ENCODE measurements at regions not wholly inside any gene's neighbourhood (a gene's known extent, or its start where the extent isn't known, plus 50 kb on each side); places are given as distances from the start of the nearest gene placed in this dataset.

GRCh38 chr15:35622641-35623340 is 76.8 kb upstream of the DPH6 start:
- no peak for ATAC-seq (ENCODE audit: low read depth)
- in situ Hi-C loops (cut with MboI; ENCODE audit: low sequenced_read_pairs) (no loop called here), dilution Hi-C loops (cut with HindIII; ENCODE audit: low sequenced_read_pairs, unreplicated experiment) (no loop called here), intact Hi-C loops (cut with micrococcal nuclease) (no loop called here)
- no peak overlapping the region for H2AK5ac ChIP-seq (ENCODE audit: low read depth, low read length)
- H3K4me2 ChIP-seq (ENCODE audit: low read depth, low read length), result no peak overlapping the region
- H4K91ac ChIP-seq (ENCODE audit: insufficient read depth, low read depth, low read length), result no peak overlapping the region
- no peak overlapping the region for H3K4me3 ChIP-seq (ENCODE audit: insufficient read depth, low read depth, low read length)
- no peaks in the 10 kb centered on the region for H4K20me1 ChIP-seq (ENCODE audit: insufficient read depth, low read length)
- no CpG with 5 or more reads among the region's 6 CpGs for WGBS, 2 experiments (ENCODE audit: extremely low coverage in 2 of 2, insufficient read length in 1 of 2)
- peaks cover 11% of the 10 kb centered on the region for H3K4me1 ChIP-seq (ENCODE audit: control insufficient read depth, insufficient read depth, low read length)
- no peaks in the 10 kb centered on the region for H3K36me3 ChIP-seq (ENCODE audit: control insufficient read depth, insufficient read depth, low read length)
- BruUV-seq (replicated peaks), result no TSS peak
- ChIA-PET CTCF (interaction anchor here (0.8 kb wide), 1 partner anchor 19 kb away, joined by 3 read pairs; no protein-coding TSS in a partner anchor), POLR2A (ENCODE audit: unreplicated experiment) (no interaction called here)
- no peaks in the 10 kb centered on the region for H3K79me1 ChIP-seq (ENCODE audit: low read depth in 1 of 2, low read length in 2 of 2)
- H3K9me1 ChIP-seq (ENCODE audit: insufficient read depth, low read length), result no peaks in the 10 kb centered on the region; the same call in 1 of the 2 replicates
- H3K9ac ChIP-seq (ENCODE audit: low read depth, low read length), result no peak overlapping the region
- no peak overlapping the region; the same call in 2 of the 3 replicates for H2BK15ac ChIP-seq (ENCODE audit: low read depth, low read length)
- H3K27me3 ChIP-seq (ENCODE audit: control insufficient read depth, insufficient read depth, low read length), result no peaks in the 10 kb centered on the region
- H3K27ac ChIP-seq (ENCODE audit: insufficient read depth, low read length), result no peak overlapping the region
- TF ChIP-seq FOS (IDR thresholded peaks at IDR 0.05; ENCODE audit: low read depth, low read length) (no peak), ELK1 (IDR thresholded peaks at IDR 0.05; ENCODE audit: borderline replicate concordance, low read depth, low read length) (no peak), RCOR1 (IDR thresholded peaks at IDR 0.05; ENCODE audit: insufficient replicate concordance, low read length) (no peak), RFX5 (IDR thresholded peaks at IDR 0.05; ENCODE audit: low read depth, low read length) (no peak), USF2 (IDR thresholded peaks at IDR 0.05; ENCODE audit: low read depth, low read length) (no peak), CHD1 (IDR thresholded peaks at IDR 0.05; ENCODE audit: low read depth, low read length) (no peak), CTCF (conservative IDR thresholded peaks at IDR 0.05; ENCODE audit: low read depth, low read length) (no peak), POLR2A (IDR thresholded peaks at IDR 0.05; ENCODE audit: low read depth, low read length) (no peak), RAD21 (IDR thresholded peaks at IDR 0.05; ENCODE audit: low read length) (no peak), SMC3 (IDR thresholded peaks at IDR 0.05; ENCODE audit: low read depth, low read length) (no peak), MAFK (IDR thresholded peaks at IDR 0.05; ENCODE audit: low read depth, low read length) (no peak), CEBPB (IDR thresholded peaks at IDR 0.05; ENCODE audit: low read depth, low read length) (no peak), BHLHE40 (IDR thresholded peaks at IDR 0.05; ENCODE audit: low read depth, low read length) (no peak)
- no peak overlapping the region for H4K5ac ChIP-seq (ENCODE audit: low read depth, low read length)
- H2AFZ ChIP-seq (replicated peaks; ENCODE audit: low read length, poor library complexity), result no peak overlapping the region
- no peak overlapping the region for H3K23ac ChIP-seq (ENCODE audit: low read depth, low read length)
- no peak overlapping the region for H3K14ac ChIP-seq (replicated peaks; ENCODE audit: low read depth, low read length)
- no peaks in the 10 kb centered on the region for H3K9me3 ChIP-seq (ENCODE audit: control insufficient read depth, insufficient read depth, low read length)
- no peak overlapping the region for H3K56ac ChIP-seq (ENCODE audit: extremely low read depth, insufficient read depth, low read length)
- no peak for DNase-seq
- H4K8ac ChIP-seq (ENCODE audit: low read depth in 2 of 2, low read length in 2 of 2), result no peak overlapping the region
- H2AK9ac ChIP-seq (replicated peaks; ENCODE audit: low read depth, low read length, poor library complexity), result no peak overlapping the region
- no peak overlapping the region for H3K4ac ChIP-seq (ENCODE audit: low read depth, low read length)
- H2BK5ac ChIP-seq (ENCODE audit: low read depth, low read length, poor library complexity, severe bottlenecking), result no peak overlapping the region
- H2BK20ac ChIP-seq (ENCODE audit: low read depth, low read length), result no peak overlapping the region
- no peak overlapping the region for H2BK120ac ChIP-seq (ENCODE audit: low read depth, low read length)
- no peak overlapping the region for H3K18ac ChIP-seq (ENCODE audit: low read depth, low read length)

Measured in IMR-90 (cell line).